ENCODE measurements at regions not wholly inside any gene's neighbourhood (a gene's known extent, or its start where the extent isn't known, plus 50 kb on each side); places are given as distances from the start of the nearest gene placed in this dataset.

GRCh38 chr17:53391197-53391596 is 431.5 kb upstream of the KIF2B start:
- Histone ChIP-seq H4K20me1 (replicated peaks; ENCODE audit: insufficient read depth) (no peaks in the 10 kb centered on the region), H2AFZ (no peak overlapping the region), H3K4me3 (no peak overlapping the region), H3K4me1 (ENCODE audit: insufficient read depth) (no peaks in the 10 kb centered on the region), H3K27ac (ENCODE audit: low read depth) (no peak overlapping the region), H3K9me2 (ENCODE audit: insufficient read depth) (0 out of 2 replicates have a peak, but pooled peaks cover 4% of the 10 kb centered on the region), H3K36me3 (ENCODE audit: insufficient read depth) (no peaks in the 10 kb centered on the region), H3K79me2 (replicated peaks; ENCODE audit: insufficient read depth) (no peaks in the 10 kb centered on the region), H3K27me3 (ENCODE audit: insufficient read depth) (no peaks in the 10 kb centered on the region), H3K4me2 (no peak overlapping the region), H3F3A (replicated peaks; ENCODE audit: low read depth) (no peaks in the 10 kb centered on the region)
- Mint-ChIP-seq H3K27me3 (ENCODE audit: insufficient read depth, low read depth, poor library complexity) (no peaks in the 10 kb centered on the region), H3K27ac (no peak overlapping the region), H3K4me1 (no peaks in the 10 kb centered on the region), H3K4me3 (no peak overlapping the region), H3K9me3 (no peaks in the 10 kb centered on the region), H3K36me3 (ENCODE audit: low read depth) (no peaks in the 10 kb centered on the region)
- DNase-seq (ENCODE audit: low spot score) (no peak), ATAC-seq (no peak)
- TF ChIP-seq ZNF331 (CRISPR knock-in tag; IDR thresholded peaks at IDR 0.05; ENCODE audit: low read depth) (no peak), JUNB (IDR thresholded peaks at IDR 0.05; ENCODE audit: unreplicated experiment) (no peak), STAT1 (IDR thresholded peaks at IDR 0.05; ENCODE audit: unreplicated experiment) (no peak), CREB1 (CRISPR knock-in tag; IDR thresholded peaks at IDR 0.05; ENCODE audit: low read depth) (no peak), NANOG (IDR thresholded peaks at IDR 0.05; ENCODE audit: borderline replicate concordance) (no peak), POLR2AphosphoS5 (IDR thresholded peaks at IDR 0.05; ENCODE audit: low read depth) (no peak), ZNF114 (CRISPR knock-in tag; IDR thresholded peaks at IDR 0.05) (no peak), EZH2phosphoT487 (IDR thresholded peaks at IDR 0.05; ENCODE audit: unreplicated experiment) (no peak), EZH2 (IDR thresholded peaks at IDR 0.05; ENCODE audit: low read depth, unreplicated experiment) (no peak)
- TF ChIP-seq, protein P1, sequence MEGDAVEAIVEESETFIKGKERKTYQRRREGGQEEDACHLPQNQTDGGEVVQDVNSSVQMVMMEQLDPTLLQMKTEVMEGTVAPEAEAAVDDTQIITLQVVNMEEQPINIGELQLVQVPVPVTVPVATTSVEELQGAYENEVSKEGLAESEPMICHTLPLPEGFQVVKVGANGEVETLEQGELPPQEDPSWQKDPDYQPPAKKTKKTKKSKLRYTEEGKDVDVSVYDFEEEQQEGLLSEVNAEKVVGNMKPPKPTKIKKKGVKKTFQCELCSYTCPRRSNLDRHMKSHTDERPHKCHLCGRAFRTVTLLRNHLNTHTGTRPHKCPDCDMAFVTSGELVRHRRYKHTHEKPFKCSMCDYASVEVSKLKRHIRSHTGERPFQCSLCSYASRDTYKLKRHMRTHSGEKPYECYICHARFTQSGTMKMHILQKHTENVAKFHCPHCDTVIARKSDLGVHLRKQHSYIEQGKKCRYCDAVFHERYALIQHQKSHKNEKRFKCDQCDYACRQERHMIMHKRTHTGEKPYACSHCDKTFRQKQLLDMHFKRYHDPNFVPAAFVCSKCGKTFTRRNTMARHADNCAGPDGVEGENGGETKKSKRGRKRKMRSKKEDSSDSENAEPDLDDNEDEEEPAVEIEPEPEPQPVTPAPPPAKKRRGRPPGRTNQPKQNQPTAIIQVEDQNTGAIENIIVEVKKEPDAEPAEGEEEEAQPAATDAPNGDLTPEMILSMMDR (conservative IDR thresholded peaks at IDR 0.05; ENCODE audit: low read depth in 2 of 2): no peak
- TF ChIP-seq, protein P2, sequence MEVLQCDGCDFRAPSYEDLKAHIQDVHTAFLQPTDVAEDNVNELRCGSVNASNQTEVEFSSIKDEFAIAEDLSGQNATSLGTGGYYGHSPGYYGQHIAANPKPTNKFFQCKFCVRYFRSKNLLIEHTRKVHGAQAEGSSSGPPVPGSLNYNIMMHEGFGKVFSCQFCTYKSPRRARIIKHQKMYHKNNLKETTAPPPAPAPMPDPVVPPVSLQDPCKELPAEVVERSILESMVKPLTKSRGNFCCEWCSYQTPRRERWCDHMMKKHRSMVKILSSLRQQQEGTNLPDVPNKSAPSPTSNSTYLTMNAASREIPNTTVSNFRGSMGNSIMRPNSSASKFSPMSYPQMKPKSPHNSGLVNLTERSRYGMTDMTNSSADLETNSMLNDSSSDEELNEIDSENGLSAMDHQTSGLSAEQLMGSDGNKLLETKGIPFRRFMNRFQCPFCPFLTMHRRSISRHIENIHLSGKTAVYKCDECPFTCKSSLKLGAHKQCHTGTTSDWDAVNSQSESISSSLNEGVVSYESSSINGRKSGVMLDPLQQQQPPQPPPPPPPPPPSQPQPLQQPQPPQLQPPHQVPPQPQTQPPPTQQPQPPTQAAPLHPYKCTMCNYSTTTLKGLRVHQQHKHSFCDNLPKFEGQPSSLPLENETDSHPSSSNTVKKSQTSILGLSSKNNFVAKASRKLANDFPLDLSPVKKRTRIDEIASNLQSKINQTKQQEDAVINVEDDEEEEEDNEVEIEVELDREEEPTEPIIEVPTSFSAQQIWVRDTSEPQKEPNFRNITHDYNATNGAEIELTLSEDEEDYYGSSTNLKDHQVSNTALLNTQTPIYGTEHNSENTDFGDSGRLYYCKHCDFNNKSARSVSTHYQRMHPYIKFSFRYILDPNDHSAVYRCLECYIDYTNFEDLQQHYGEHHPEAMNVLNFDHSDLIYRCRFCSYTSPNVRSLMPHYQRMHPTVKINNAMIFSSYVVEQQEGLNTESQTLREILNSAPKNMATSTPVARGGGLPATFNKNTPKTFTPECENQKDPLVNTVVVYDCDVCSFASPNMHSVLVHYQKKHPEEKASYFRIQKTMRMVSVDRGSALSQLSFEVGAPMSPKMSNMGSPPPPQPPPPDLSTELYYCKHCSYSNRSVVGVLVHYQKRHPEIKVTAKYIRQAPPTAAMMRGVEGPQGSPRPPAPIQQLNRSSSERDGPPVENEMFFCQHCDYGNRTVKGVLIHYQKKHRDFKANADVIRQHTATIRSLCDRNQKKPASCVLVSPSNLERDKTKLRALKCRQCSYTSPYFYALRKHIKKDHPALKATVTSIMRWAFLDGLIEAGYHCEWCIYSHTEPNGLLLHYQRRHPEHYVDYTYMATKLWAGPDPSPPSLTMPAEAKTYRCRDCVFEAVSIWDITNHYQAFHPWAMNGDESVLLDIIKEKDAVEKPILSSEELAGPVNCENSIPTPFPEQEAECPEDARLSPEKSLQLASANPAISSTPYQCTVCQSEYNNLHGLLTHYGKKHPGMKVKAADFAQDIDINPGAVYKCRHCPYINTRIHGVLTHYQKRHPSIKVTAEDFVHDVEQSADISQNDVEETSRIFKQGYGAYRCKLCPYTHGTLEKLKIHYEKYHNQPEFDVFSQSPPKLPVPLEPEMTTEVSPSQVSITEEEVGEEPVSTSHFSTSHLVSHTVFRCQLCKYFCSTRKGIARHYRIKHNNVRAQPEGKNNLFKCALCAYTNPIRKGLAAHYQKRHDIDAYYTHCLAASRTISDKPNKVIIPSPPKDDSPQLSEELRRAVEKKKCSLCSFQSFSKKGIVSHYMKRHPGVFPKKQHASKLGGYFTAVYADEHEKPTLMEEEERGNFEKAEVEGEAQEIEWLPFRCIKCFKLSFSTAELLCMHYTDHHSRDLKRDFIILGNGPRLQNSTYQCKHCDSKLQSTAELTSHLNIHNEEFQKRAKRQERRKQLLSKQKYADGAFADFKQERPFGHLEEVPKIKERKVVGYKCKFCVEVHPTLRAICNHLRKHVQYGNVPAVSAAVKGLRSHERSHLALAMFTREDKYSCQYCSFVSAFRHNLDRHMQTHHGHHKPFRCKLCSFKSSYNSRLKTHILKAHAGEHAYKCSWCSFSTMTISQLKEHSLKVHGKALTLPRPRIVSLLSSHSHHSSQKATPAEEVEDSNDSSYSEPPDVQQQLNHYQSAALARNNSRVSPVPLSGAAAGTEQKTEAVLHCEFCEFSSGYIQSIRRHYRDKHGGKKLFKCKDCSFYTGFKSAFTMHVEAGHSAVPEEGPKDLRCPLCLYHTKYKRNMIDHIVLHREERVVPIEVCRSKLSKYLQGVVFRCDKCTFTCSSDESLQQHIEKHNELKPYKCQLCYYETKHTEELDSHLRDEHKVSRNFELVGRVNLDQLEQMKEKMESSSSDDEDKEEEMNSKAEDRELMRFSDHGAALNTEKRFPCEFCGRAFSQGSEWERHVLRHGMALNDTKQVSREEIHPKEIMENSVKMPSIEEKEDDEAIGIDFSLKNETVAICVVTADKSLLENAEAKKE (CRISPR knock-in tag; IDR thresholded peaks at IDR 0.05): no peak
- TF ChIP-seq, protein P3, sequence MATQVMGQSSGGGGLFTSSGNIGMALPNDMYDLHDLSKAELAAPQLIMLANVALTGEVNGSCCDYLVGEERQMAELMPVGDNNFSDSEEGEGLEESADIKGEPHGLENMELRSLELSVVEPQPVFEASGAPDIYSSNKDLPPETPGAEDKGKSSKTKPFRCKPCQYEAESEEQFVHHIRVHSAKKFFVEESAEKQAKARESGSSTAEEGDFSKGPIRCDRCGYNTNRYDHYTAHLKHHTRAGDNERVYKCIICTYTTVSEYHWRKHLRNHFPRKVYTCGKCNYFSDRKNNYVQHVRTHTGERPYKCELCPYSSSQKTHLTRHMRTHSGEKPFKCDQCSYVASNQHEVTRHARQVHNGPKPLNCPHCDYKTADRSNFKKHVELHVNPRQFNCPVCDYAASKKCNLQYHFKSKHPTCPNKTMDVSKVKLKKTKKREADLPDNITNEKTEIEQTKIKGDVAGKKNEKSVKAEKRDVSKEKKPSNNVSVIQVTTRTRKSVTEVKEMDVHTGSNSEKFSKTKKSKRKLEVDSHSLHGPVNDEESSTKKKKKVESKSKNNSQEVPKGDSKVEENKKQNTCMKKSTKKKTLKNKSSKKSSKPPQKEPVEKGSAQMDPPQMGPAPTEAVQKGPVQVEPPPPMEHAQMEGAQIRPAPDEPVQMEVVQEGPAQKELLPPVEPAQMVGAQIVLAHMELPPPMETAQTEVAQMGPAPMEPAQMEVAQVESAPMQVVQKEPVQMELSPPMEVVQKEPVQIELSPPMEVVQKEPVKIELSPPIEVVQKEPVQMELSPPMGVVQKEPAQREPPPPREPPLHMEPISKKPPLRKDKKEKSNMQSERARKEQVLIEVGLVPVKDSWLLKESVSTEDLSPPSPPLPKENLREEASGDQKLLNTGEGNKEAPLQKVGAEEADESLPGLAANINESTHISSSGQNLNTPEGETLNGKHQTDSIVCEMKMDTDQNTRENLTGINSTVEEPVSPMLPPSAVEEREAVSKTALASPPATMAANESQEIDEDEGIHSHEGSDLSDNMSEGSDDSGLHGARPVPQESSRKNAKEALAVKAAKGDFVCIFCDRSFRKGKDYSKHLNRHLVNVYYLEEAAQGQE (IDR thresholded peaks at IDR 0.05; ENCODE audit: unreplicated experiment): no peak
- TF ChIP-seq, protein P4, sequence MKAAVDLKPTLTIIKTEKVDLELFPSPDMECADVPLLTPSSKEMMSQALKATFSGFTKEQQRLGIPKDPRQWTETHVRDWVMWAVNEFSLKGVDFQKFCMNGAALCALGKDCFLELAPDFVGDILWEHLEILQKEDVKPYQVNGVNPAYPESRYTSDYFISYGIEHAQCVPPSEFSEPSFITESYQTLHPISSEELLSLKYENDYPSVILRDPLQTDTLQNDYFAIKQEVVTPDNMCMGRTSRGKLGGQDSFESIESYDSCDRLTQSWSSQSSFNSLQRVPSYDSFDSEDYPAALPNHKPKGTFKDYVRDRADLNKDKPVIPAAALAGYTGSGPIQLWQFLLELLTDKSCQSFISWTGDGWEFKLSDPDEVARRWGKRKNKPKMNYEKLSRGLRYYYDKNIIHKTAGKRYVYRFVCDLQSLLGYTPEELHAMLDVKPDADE (IDR thresholded peaks at IDR 0.05): no peak

Data from GM23338 (cell line).